ENCODE measurements at regions not wholly inside any gene's neighbourhood (a gene's known extent, or its start where the extent isn't known, plus 50 kb on each side); places are given as distances from the start of the nearest gene placed in this dataset.
"Not testable (repeated sequence)": the region's sequence is repeated elsewhere in the genome, so short reads cannot be mapped to it uniquely, and the experiment has no call there.

GRCh38 chrY:13878506-13878905, 107.8 kb downstream of the VCY start:
- no peaks in the 10 kb centered on the region for H3K4me1 Mint-ChIP-seq (ENCODE audit: low read depth)
- H3K4me3 Mint-ChIP-seq: no peak overlapping the region
- H3K27ac Mint-ChIP-seq: no peak overlapping the region

GRCh38 chrY:13881096-13881495, 105.2 kb downstream of the VCY start:
- no peaks in the 10 kb centered on the region for H3K27me3 Mint-ChIP-seq
- H3K27ac Mint-ChIP-seq: no peak overlapping the region
- no peak overlapping the region for H3K4me3 Mint-ChIP-seq
- H3K4me1 Mint-ChIP-seq (ENCODE audit: low read depth): no peaks in the 10 kb centered on the region
- H3K9me3 Mint-ChIP-seq (ENCODE audit: low read depth): no peaks in the 10 kb centered on the region
- peaks cover 2% of the 10 kb centered on the region for H3K36me3 Mint-ChIP-seq

More at GRCh38 chrY:13878506-13878905, 107.8 kb downstream of the VCY start:
- no peaks in the 10 kb centered on the region for H3K27me3 Mint-ChIP-seq
- no peaks in the 10 kb centered on the region for H3K9me3 Mint-ChIP-seq (ENCODE audit: low read depth)
- peaks cover 2% of the 10 kb centered on the region for H3K36me3 Mint-ChIP-seq

- H3K27me3 Mint-ChIP-seq: no peaks in the 10 kb centered on the region
- H3K36me3 Mint-ChIP-seq: peaks cover under 1% of the 10 kb centered on the region
- H3K27ac Mint-ChIP-seq: no peak overlapping the region
- H3K4me1 Mint-ChIP-seq (ENCODE audit: low read depth): no peaks in the 10 kb centered on the region
- H3K4me3 Mint-ChIP-seq: no peak overlapping the region
- no peaks in the 10 kb centered on the region for H3K9me3 Mint-ChIP-seq (ENCODE audit: low read depth)
These were observed 103.4 kb downstream of the VCY start for GRCh38 chrY:13882829-13883228.

GRCh38 chrY:13894028-13894427, 92.2 kb downstream of the VCY start:
- not testable (repeated sequence) for H3K4me3 Mint-ChIP-seq; H3K36me3 Mint-ChIP-seq; H3K27ac Mint-ChIP-seq; H3K9me3 Mint-ChIP-seq (ENCODE audit: low read depth); H3K4me1 Mint-ChIP-seq (ENCODE audit: low read depth); H3K27me3 Mint-ChIP-seq

- H3K4me3 Mint-ChIP-seq: no peak overlapping the region
- H3K9me3 Mint-ChIP-seq (ENCODE audit: low read depth): peaks cover 4% of the 10 kb centered on the region
- H3K36me3 Mint-ChIP-seq: peaks cover 2% of the 10 kb centered on the region
- H3K27ac Mint-ChIP-seq: no peak overlapping the region
- no peaks in the 10 kb centered on the region for H3K27me3 Mint-ChIP-seq
- no peaks in the 10 kb centered on the region for H3K4me1 Mint-ChIP-seq (ENCODE audit: low read depth)
These were observed 78.5 kb downstream of the VCY start for GRCh38 chrY:13907736-13908135.

GRCh38 chrY:13930436-13930835, 55.8 kb downstream of the VCY start:
- H3K36me3 Mint-ChIP-seq, H3K4me3 Mint-ChIP-seq, H3K27me3 Mint-ChIP-seq: not testable (repeated sequence)

More at GRCh38 chrY:13930436-13930835, 55.8 kb downstream of the VCY start:
- H3K9me3 Mint-ChIP-seq (ENCODE audit: low read depth); H3K27ac Mint-ChIP-seq; H3K4me1 Mint-ChIP-seq (ENCODE audit: low read depth): not testable (repeated sequence)

Data from activated naive CD8-positive, alpha-beta T cell (primary cell).